Activated T-helper 1 cell treated with anti-CD3 and anti-CD28 coated beads, Interleukin-12 subunit alpha, Interleukin-12 subunit beta, Interleukin-2, Interleukin-4 antibody, amounts not matched to agents 30 ng/mL and 10 ng/mL and 1 ng/mL, durations not matched to agents 14 hours and 24 hours and 36 hours (primary cell): ENCODE measurements at regions not wholly inside any gene's neighbourhood (a gene's known extent, or its start where the extent isn't known, plus 50 kb on each side); places are given as distances from the start of the nearest gene placed in this dataset.

Experiments
- DNase-seq: peaks from one replicate; pipeline ENCODE4 v3.0.0; 2021; ENCODE audit warnings: low spot score
- H3K27ac Mint-ChIP-seq: one replicate; pipeline ENCODE4 v1.8.0; 2021; ENCODE audit warnings: mild to moderate bottlenecking, mixed read lengths
- H3K27me3 Mint-ChIP-seq: one replicate; pipeline ENCODE4 v1.8.0; 2022; ENCODE audit warnings: mild to moderate bottlenecking, moderate library complexity, mixed read lengths; ENCODE audit not compliant: insufficient read depth
- H3K36me3 Mint-ChIP-seq: one replicate; pipeline ENCODE4 v1.8.0; 2021; ENCODE audit warnings: low read depth, mixed read lengths
- H3K4me1 Mint-ChIP-seq: one replicate; pipeline ENCODE4 v1.8.0; 2021; ENCODE audit warnings: low read depth, mixed read lengths
- H3K4me3 Mint-ChIP-seq: one replicate; pipeline ENCODE4 v1.8.0; 2021; ENCODE audit warnings: mild to moderate bottlenecking, moderate library complexity, mixed read lengths
- H3K9me3 Mint-ChIP-seq: one replicate; pipeline ENCODE4 v1.8.0; 2021; ENCODE audit warnings: mixed read lengths
- intact Hi-C: fragments of 100-400 bp; cut with micrococcal nuclease; formaldehyde crosslinking; loops from one replicate; pipeline ENCODE4 v1.15.1; 2024

- no peak for DNase-seq
- Mint-ChIP-seq H3K4me1 (no peaks in the 10 kb centered on the region), H3K9me3 (no peaks in the 10 kb centered on the region), H3K4me3 (no peak overlapping the region), H3K36me3 (no peaks in the 10 kb centered on the region), H3K27me3 (no peaks in the 10 kb centered on the region), H3K27ac (no peak overlapping the region)
- intact Hi-C loops, result no loop called here
Observed at GRCh38 chr13:34430294-34430693, 511.8 kb upstream of the NBEA start.

GRCh38 chr13:34431827-34432581 is 510.1 kb upstream of the NBEA start:
- Mint-ChIP-seq H3K9me3 (no peaks in the 10 kb centered on the region), H3K4me1 (no peaks in the 10 kb centered on the region), H3K27me3 (no peaks in the 10 kb centered on the region), H3K27ac (no peak overlapping the region), H3K36me3 (no peaks in the 10 kb centered on the region), H3K4me3 (no peak overlapping the region)
- intact Hi-C loops, result no loop called here
- no peak for DNase-seq

- H3K36me3 Mint-ChIP-seq, result no peaks in the 10 kb centered on the region
- no peaks in the 10 kb centered on the region for H3K9me3 Mint-ChIP-seq
- no peaks in the 10 kb centered on the region for H3K4me1 Mint-ChIP-seq
- no peak overlapping the region for H3K4me3 Mint-ChIP-seq
- intact Hi-C loops, result no loop called here
- H3K27me3 Mint-ChIP-seq, result no peaks in the 10 kb centered on the region
- H3K27ac Mint-ChIP-seq, result no peak overlapping the region
- no peak for DNase-seq
Observed at GRCh38 chr13:34435338-34435737, 506.7 kb upstream of the NBEA start.

- intact Hi-C loops, result no loop called here
- DNase-seq, result no peak
- Mint-ChIP-seq H3K4me3 (no peak overlapping the region), H3K27ac (no peak overlapping the region), H3K27me3 (no peaks in the 10 kb centered on the region), H3K4me1 (no peaks in the 10 kb centered on the region), H3K9me3 (no peaks in the 10 kb centered on the region), H3K36me3 (no peaks in the 10 kb centered on the region)
Observed at GRCh38 chr13:34437873-34438272, 504.2 kb upstream of the NBEA start.

- H3K4me1 Mint-ChIP-seq, result no peaks in the 10 kb centered on the region
- intact Hi-C loops, result no loop called here
- no peaks in the 10 kb centered on the region for H3K36me3 Mint-ChIP-seq
- DNase-seq, result no peak
- no peak overlapping the region for H3K27ac Mint-ChIP-seq
- H3K4me3 Mint-ChIP-seq, result no peak overlapping the region
- H3K27me3 Mint-ChIP-seq, result no peaks in the 10 kb centered on the region
- H3K9me3 Mint-ChIP-seq, result peaks cover 7% of the 10 kb centered on the region
Observed at GRCh38 chr13:34452831-34453230, 489.2 kb upstream of the NBEA start.

GRCh38 chr13:34458756-34459715 is 483.0 kb upstream of the NBEA start:
- Mint-ChIP-seq H3K27ac (no peak overlapping the region), H3K27me3 (no peaks in the 10 kb centered on the region), H3K4me3 (no peak overlapping the region), H3K4me1 (no peaks in the 10 kb centered on the region), H3K9me3 (peaks cover 8% of the 10 kb centered on the region), H3K36me3 (no peaks in the 10 kb centered on the region)
- no peak for DNase-seq
- intact Hi-C loops, result no loop called here

GRCh38 chr13:34459856-34460255 is 482.2 kb upstream of the NBEA start:
- no peaks in the 10 kb centered on the region for H3K4me1 Mint-ChIP-seq
- DNase-seq, result no peak
- intact Hi-C loops, result no loop called here
- no peak overlapping the region for H3K27ac Mint-ChIP-seq
- no peak overlapping the region for H3K4me3 Mint-ChIP-seq
- peaks cover 8% of the 10 kb centered on the region for H3K9me3 Mint-ChIP-seq
- H3K27me3 Mint-ChIP-seq, result no peaks in the 10 kb centered on the region
- no peaks in the 10 kb centered on the region for H3K36me3 Mint-ChIP-seq

GRCh38 chr13:34462843-34463242 is 479.2 kb upstream of the NBEA start:
- Mint-ChIP-seq H3K27me3 (no peaks in the 10 kb centered on the region), H3K27ac (no peak overlapping the region), H3K4me1 (no peaks in the 10 kb centered on the region), H3K4me3 (no peak overlapping the region), H3K9me3 (peaks cover 1% of the 10 kb centered on the region), H3K36me3 (no peaks in the 10 kb centered on the region)
- intact Hi-C loops, result no loop called here
- no peak for DNase-seq

- Mint-ChIP-seq H3K4me3 (no peak overlapping the region), H3K36me3 (no peaks in the 10 kb centered on the region), H3K9me3 (no peaks in the 10 kb centered on the region), H3K27ac (no peak overlapping the region), H3K27me3 (no peaks in the 10 kb centered on the region), H3K4me1 (no peaks in the 10 kb centered on the region)
- DNase-seq, result no peak
- intact Hi-C loops, result no loop called here
Observed at GRCh38 chr13:34464011-34464410, 478.1 kb upstream of the NBEA start.

GRCh38 chr13:34465423-34465922 is 476.6 kb upstream of the NBEA start:
- H3K4me3 Mint-ChIP-seq, result no peak overlapping the region
- no peak for DNase-seq
- H3K9me3 Mint-ChIP-seq, result no peaks in the 10 kb centered on the region
- no peaks in the 10 kb centered on the region for H3K27me3 Mint-ChIP-seq
- no peaks in the 10 kb centered on the region for H3K36me3 Mint-ChIP-seq
- no peaks in the 10 kb centered on the region for H3K4me1 Mint-ChIP-seq
- intact Hi-C loops, result no loop called here
- H3K27ac Mint-ChIP-seq, result no peak overlapping the region

- Mint-ChIP-seq H3K4me3 (no peak overlapping the region), H3K27ac (no peak overlapping the region), H3K27me3 (no peaks in the 10 kb centered on the region), H3K36me3 (no peaks in the 10 kb centered on the region), H3K4me1 (no peaks in the 10 kb centered on the region), H3K9me3 (no peaks in the 10 kb centered on the region)
- intact Hi-C loops, result no loop called here
- DNase-seq, result no peak
Observed at GRCh38 chr13:34466301-34466700, 475.8 kb upstream of the NBEA start.

GRCh38 chr13:34467450-34468083 is 474.5 kb upstream of the NBEA start:
- H3K27ac Mint-ChIP-seq, result no peak overlapping the region
- intact Hi-C loops, result no loop called here
- H3K9me3 Mint-ChIP-seq, result no peaks in the 10 kb centered on the region
- no peaks in the 10 kb centered on the region for H3K36me3 Mint-ChIP-seq
- no peak overlapping the region for H3K4me3 Mint-ChIP-seq
- DNase-seq, result no peak
- H3K4me1 Mint-ChIP-seq, result no peaks in the 10 kb centered on the region
- H3K27me3 Mint-ChIP-seq, result no peaks in the 10 kb centered on the region
